ENCODE measurements at regions not wholly inside any gene's neighbourhood (a gene's known extent, or its start where the extent isn't known, plus 50 kb on each side); places are given as distances from the start of the nearest gene placed in this dataset.

GRCh38 chr2:55763721-55764120 lies 70.1 kb upstream of the PNPT1 start:
- no peaks in the 10 kb centered on the region for H3K36me3 ChIP-seq (replicated peaks; ENCODE audit: insufficient read depth, low read length)
- no peaks in the 10 kb centered on the region for H3K9me2 ChIP-seq (replicated peaks; ENCODE audit: insufficient read depth, low read length)
- H3K4me2 ChIP-seq (ENCODE audit: low read depth, low read length), result no peak overlapping the region
- H2AFZ ChIP-seq (ENCODE audit: low read length), result no peak overlapping the region
- no peak for DNase-seq
- H3K9ac ChIP-seq (ENCODE audit: low read length), result no peak overlapping the region
- no peaks in the 10 kb centered on the region for H3F3A ChIP-seq (ENCODE audit: insufficient read depth, low read length)
- no peaks in the 10 kb centered on the region for H3K9me3 ChIP-seq (replicated peaks; ENCODE audit: insufficient read depth, low read length)
- H4K20me1 ChIP-seq (ENCODE audit: insufficient read depth, low read length), result no peaks in the 10 kb centered on the region
- H3K4me3 ChIP-seq (ENCODE audit: low read length), result no peak overlapping the region
- no peaks in the 10 kb centered on the region for H3K4me1 ChIP-seq (ENCODE audit: low read length)
- TF ChIP-seq EZH2 (optimal IDR thresholded peaks at IDR 0.05; ENCODE audit: low read depth, low read length) (no peak), EZH2phosphoT487 (IDR thresholded peaks at IDR 0.05; ENCODE audit: low read length) (no peak), CTCF (IDR thresholded peaks at IDR 0.05; ENCODE audit: low read length) (no peak)
- H3K27me3 ChIP-seq (replicated peaks; ENCODE audit: insufficient read depth, low read length), result no peaks in the 10 kb centered on the region
- H3K79me2 ChIP-seq (ENCODE audit: low read length), result no peaks in the 10 kb centered on the region
- no peak overlapping the region for H3K27ac ChIP-seq (ENCODE audit: low read length)

GRCh38 chr2:55761526-55761925 lies 67.9 kb upstream of the PNPT1 start:
- DNase-seq, result no peak
- Histone ChIP-seq H3K27me3 (replicated peaks; ENCODE audit: insufficient read depth, low read length) (no peaks in the 10 kb centered on the region), H2AFZ (ENCODE audit: low read length) (no peak overlapping the region), H3K4me3 (ENCODE audit: low read length) (no peak overlapping the region), H3K9me2 (replicated peaks; ENCODE audit: insufficient read depth, low read length) (no peaks in the 10 kb centered on the region), H3K9ac (ENCODE audit: low read length) (no peak overlapping the region), H3K4me1 (ENCODE audit: low read length) (no peaks in the 10 kb centered on the region), H3K4me2 (ENCODE audit: low read depth, low read length) (no peak overlapping the region), H3K9me3 (replicated peaks; ENCODE audit: insufficient read depth, low read length) (no peaks in the 10 kb centered on the region), H3K27ac (ENCODE audit: low read length) (no peak overlapping the region), H4K20me1 (ENCODE audit: insufficient read depth, low read length) (no peaks in the 10 kb centered on the region), H3K79me2 (ENCODE audit: low read length) (no peaks in the 10 kb centered on the region), H3F3A (ENCODE audit: insufficient read depth, low read length) (no peaks in the 10 kb centered on the region), H3K36me3 (replicated peaks; ENCODE audit: insufficient read depth, low read length) (no peaks in the 10 kb centered on the region)
- TF ChIP-seq CTCF (IDR thresholded peaks at IDR 0.05; ENCODE audit: low read length) (no peak), EZH2 (optimal IDR thresholded peaks at IDR 0.05; ENCODE audit: low read depth, low read length) (no peak), EZH2phosphoT487 (IDR thresholded peaks at IDR 0.05; ENCODE audit: low read length) (no peak)

- Histone ChIP-seq H3K4me3 (ENCODE audit: low read length) (no peak overlapping the region), H3K9ac (ENCODE audit: low read length) (no peak overlapping the region), H2AFZ (ENCODE audit: low read length) (no peak overlapping the region), H3K79me2 (ENCODE audit: low read length) (no peaks in the 10 kb centered on the region), H3K4me2 (ENCODE audit: low read depth, low read length) (no peak overlapping the region), H3K27ac (ENCODE audit: low read length) (no peak overlapping the region), H3K9me2 (replicated peaks; ENCODE audit: insufficient read depth, low read length) (no peaks in the 10 kb centered on the region), H3K9me3 (replicated peaks; ENCODE audit: insufficient read depth, low read length) (no peaks in the 10 kb centered on the region), H3K36me3 (replicated peaks; ENCODE audit: insufficient read depth, low read length) (no peaks in the 10 kb centered on the region), H3F3A (ENCODE audit: insufficient read depth, low read length) (no peaks in the 10 kb centered on the region), H4K20me1 (ENCODE audit: insufficient read depth, low read length) (no peaks in the 10 kb centered on the region), H3K27me3 (replicated peaks; ENCODE audit: insufficient read depth, low read length) (no peaks in the 10 kb centered on the region), H3K4me1 (ENCODE audit: low read length) (no peaks in the 10 kb centered on the region)
- no peak for DNase-seq
- TF ChIP-seq EZH2phosphoT487 (IDR thresholded peaks at IDR 0.05; ENCODE audit: low read length), result no peak
- TF ChIP-seq CTCF (IDR thresholded peaks at IDR 0.05; ENCODE audit: low read length), result no peak
- no peak for TF ChIP-seq EZH2 (optimal IDR thresholded peaks at IDR 0.05; ENCODE audit: low read depth, low read length)
These were observed 67.4 kb upstream of the PNPT1 start for GRCh38 chr2:55761024-55761423.

Data from MM.1S (cell line).